Vagina (tissue), 2 donors: ENCODE measurements at regions not wholly inside any gene's neighbourhood (a gene's known extent, or its start where the extent isn't known, plus 50 kb on each side); places are given as distances from the start of the nearest gene placed in this dataset.

ENCODE experiments used
- CTCF ChIP-seq, 3 experiments: fragments of 450-650 bp in 2 of 3; fragments of 200-600 bp in 1 of 3; sonication (generic) in 1 of 3; IDR thresholded peaks; one replicate each; pipeline ENCODE4 v1.5.1; 2017 to 2019; ENCODE audit warnings: antibody characterized with exemption in 3 of 3, mild to moderate bottlenecking in 2 of 3, moderate library complexity in 2 of 3
- POLR2A ChIP-seq, 2 donors: fragments of 450-650 bp; IDR thresholded peaks; one replicate each; pipeline ENCODE4 v1.6.1; 2017; ENCODE audit warnings: antibody characterized with exemption in 2 of 2, mild to moderate bottlenecking in 2 of 2, moderate library complexity in 2 of 2
- POLR2AphosphoS5 ChIP-seq, 2 donors: sonication (generic); formaldehyde crosslinking; IDR thresholded peaks; one replicate each; pipeline ENCODE4 v1.9.0; 2017; ENCODE audit warnings: antibody characterized with exemption in 2 of 2, mild to moderate bottlenecking in 2 of 2, low read depth in 1 of 2; ENCODE audit not compliant: insufficient read depth in 1 of 2

DNA sequence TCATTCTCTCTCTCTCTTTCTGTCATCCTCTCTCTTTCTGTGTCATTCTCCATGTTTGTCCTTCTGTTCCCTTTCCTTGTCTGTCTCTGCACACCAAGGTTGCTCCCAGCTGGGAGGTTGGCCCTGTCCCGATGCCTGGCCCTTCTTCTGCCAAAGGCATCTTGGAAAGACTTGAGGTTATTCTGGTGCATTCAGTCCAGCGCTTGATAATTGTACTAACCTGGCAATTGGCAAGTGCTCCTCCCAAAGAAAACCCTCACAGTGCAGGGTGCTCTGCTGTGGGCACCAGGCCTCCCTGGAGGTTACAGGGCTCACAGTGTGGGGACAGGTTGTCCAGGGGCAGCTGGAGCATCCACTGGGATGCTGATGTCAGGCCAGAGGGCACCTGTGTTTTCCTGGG lies 95.4 kb downstream of the GLI2 start:
- no peak for TF ChIP-seq CTCF (IDR thresholded peaks at IDR 0.05)
- TF ChIP-seq POLR2AphosphoS5 (IDR thresholded peaks at IDR 0.05; ENCODE audit: insufficient read depth in 1 of 2, low read depth in 1 of 2), result no peak
- TF ChIP-seq POLR2A (IDR thresholded peaks at IDR 0.05), result no peak
